SU-DHL-6 (cell line): ENCODE measurements at regions not wholly inside any gene's neighbourhood (a gene's known extent, or its start where the extent isn't known, plus 50 kb on each side); places are given as distances from the start of the nearest gene placed in this dataset.

Experiments used
- H2AFZ ChIP-seq: fragments of 200-600 bp; sonication (generic); 2 replicates; pipeline ENCODE4 v1.6.1; 2014; ENCODE audit warnings: low read depth, mild to moderate bottlenecking, moderate library complexity, mixed read lengths, antibody characterized with exemption, low read length; ENCODE audit not compliant: severe bottlenecking
- H3F3A ChIP-seq: fragments of 200-600 bp; shearing (Covaris generic); 2 replicates; pipeline ENCODE4 v1.6.0; 2016; ENCODE audit warnings: antibody characterized with exemption, mild to moderate bottlenecking; ENCODE audit not compliant: insufficient read depth
- H3K27ac ChIP-seq: fragments of 200-600 bp; sonication (generic); 2 replicates; pipeline ENCODE4 v1.5.1; 2016; ENCODE audit warnings: low read depth, mild to moderate bottlenecking, low read length, moderate library complexity, mixed read lengths
- H3K27me3 ChIP-seq: fragments of 200-600 bp; sonication (generic), shearing (Covaris generic); 2 replicates; pipeline ENCODE4 v1.6.0; 2014; ENCODE audit warnings: mild to moderate bottlenecking, low read length
- H3K36me3 ChIP-seq: fragments of 200-600 bp; sonication (generic); 2 replicates; pipeline ENCODE4 v1.6.1; 2014; ENCODE audit warnings: mild to moderate bottlenecking, low read length, mixed read lengths
- H3K4me2 ChIP-seq: fragments of 300-600, 200-600 bp; shearing (Covaris generic), sonication (generic); 2 replicates; pipeline ENCODE4 v1.6.0; 2014; ENCODE audit warnings: low read length, low read depth, mild to moderate bottlenecking; ENCODE audit not compliant: poor library complexity, severe bottlenecking
- H3K4me3 ChIP-seq: fragments of 200-600 bp; sonication (generic); 2 replicates; pipeline ENCODE4 v1.5.1; 2014; ENCODE audit warnings: antibody characterized with exemption, low read length, mild to moderate bottlenecking, mixed read lengths; ENCODE audit not compliant: insufficient read depth, poor library complexity, severe bottlenecking
- H3K79me2 ChIP-seq: fragments of 200-600 bp; sonication (generic); 2 replicates; pipeline ENCODE4 v1.6.1; 2014; ENCODE audit warnings: mild to moderate bottlenecking, low read length, moderate library complexity; ENCODE audit not compliant: insufficient read depth
- H3K9ac ChIP-seq: fragments of 200-600 bp; sonication (generic); 2 replicates; pipeline ENCODE4 v1.7.0; 2014; ENCODE audit warnings: mild to moderate bottlenecking, low read length
- H3K9me2 ChIP-seq: fragments of 200-600 bp; sonication (generic); replicated peaks from 2 replicates; pipeline ENCODE4 v1.6.1; 2014; ENCODE audit warnings: low read length; ENCODE audit not compliant: insufficient read depth
- H3K9me3 ChIP-seq: fragments of 200-600 bp; sonication (generic); 2 replicates; pipeline ENCODE4 v1.6.1; 2014; ENCODE audit warnings: low read length, mixed read lengths; ENCODE audit not compliant: insufficient read depth
- H4K20me1 ChIP-seq: fragments of 200-600 bp; sonication (generic); 2 replicates; pipeline ENCODE4 v1.6.1; 2014; ENCODE audit warnings: low read depth, mild to moderate bottlenecking, antibody characterized with exemption, low read length, moderate library complexity, mixed read lengths
- CTCF ChIP-seq: fragments of 200-600 bp; sonication (generic); IDR thresholded peaks from one replicate; pipeline ENCODE4 v1.5.1; 2017; ENCODE audit warnings: antibody characterized with exemption, mild to moderate bottlenecking, low read length, moderate library complexity; ENCODE audit not compliant: insufficient read depth, poor library complexity, severe bottlenecking
- EZH2phosphoT487 ChIP-seq: fragments of 200-600 bp; sonication (generic), shearing (Covaris generic); conservative IDR thresholded peaks from 2 replicates; pipeline ENCODE4 v1.6.1; 2018; ENCODE audit warnings: mild to moderate bottlenecking, antibody characterized with exemption, low read length, moderate library complexity, mixed read lengths

DNA sequence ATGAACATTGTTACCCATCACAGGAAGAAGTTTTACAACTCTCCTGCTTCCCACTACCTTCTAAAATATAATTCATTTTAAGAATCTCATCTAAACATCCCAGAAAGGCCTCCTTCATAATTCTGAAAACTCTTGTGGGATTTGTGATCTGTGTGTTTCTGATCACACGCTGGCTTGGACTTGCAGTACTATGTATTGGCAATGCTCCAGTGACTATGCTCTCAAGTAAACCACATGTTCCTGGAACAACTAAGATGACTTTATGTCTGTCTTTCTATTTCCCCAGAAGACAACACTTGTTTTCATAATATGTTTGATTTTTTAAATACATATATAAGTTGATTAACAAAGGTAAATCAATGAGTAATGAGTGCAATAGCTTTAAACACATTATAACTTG lies 376.6 kb upstream of the NETO1 start:
- Histone ChIP-seq H3K27ac (no peak overlapping the region), H3K27me3 (no peaks in the 10 kb centered on the region), H3K79me2 (no peaks in the 10 kb centered on the region), H4K20me1 (no peaks in the 10 kb centered on the region), H2AFZ (no peak overlapping the region), H3K9ac (no peak overlapping the region), H3K9me3 (no peaks in the 10 kb centered on the region), H3K4me2 (no peak overlapping the region), H3F3A (no peaks in the 10 kb centered on the region), H3K4me3 (no peak overlapping the region), H3K9me2 (no peaks in the 10 kb centered on the region; the same call in 1 of the 2 replicates), H3K36me3 (no peaks in the 10 kb centered on the region)
- TF ChIP-seq EZH2phosphoT487: no peak
- TF ChIP-seq CTCF: no peak

- Histone ChIP-seq H3K27ac (no peak overlapping the region), H3K9ac (no peak overlapping the region), H3F3A (no peaks in the 10 kb centered on the region), H3K9me3 (no peaks in the 10 kb centered on the region), H3K9me2 (no peaks in the 10 kb centered on the region), H2AFZ (no peak overlapping the region), H3K4me3 (no peak overlapping the region), H3K36me3 (no peaks in the 10 kb centered on the region), H3K79me2 (no peaks in the 10 kb centered on the region), H3K27me3 (no peaks in the 10 kb centered on the region), H3K4me2 (no peak overlapping the region), H4K20me1 (no peaks in the 10 kb centered on the region)
- no peak for TF ChIP-seq CTCF
- no peak for TF ChIP-seq EZH2phosphoT487
Observed at GRCh38 chr18:73240899-73241298, 373.1 kb upstream of the NETO1 start.

DNA sequence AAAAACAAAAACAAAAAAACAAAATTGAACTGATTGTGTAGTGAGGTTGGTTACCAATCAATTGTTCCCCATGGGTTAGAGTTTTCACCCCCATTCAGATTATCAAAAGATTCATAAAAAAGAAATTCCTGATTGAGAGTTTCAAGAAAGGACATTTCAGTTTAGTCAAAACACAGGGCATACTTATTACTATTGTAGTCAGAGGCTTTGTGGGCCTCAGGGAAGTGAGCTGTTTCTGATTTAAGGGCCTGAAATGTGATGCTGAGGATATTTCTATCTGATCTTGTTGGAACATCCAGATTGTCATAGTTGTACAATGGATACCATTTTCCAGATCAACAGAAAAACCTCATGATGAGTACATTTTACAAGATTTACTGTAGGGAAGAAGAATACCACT lies 368.1 kb upstream of the NETO1 start:
- Histone ChIP-seq H3K27ac (no peak overlapping the region), H3K9me3 (no peaks in the 10 kb centered on the region), H3K27me3 (no peaks in the 10 kb centered on the region), H3K9ac (no peak overlapping the region), H3F3A (no peaks in the 10 kb centered on the region), H4K20me1 (no peaks in the 10 kb centered on the region), H3K79me2 (no peaks in the 10 kb centered on the region), H3K4me3 (no peak overlapping the region), H3K36me3 (no peaks in the 10 kb centered on the region), H3K4me2 (no peak overlapping the region), H3K9me2 (no peaks in the 10 kb centered on the region), H2AFZ (no peak overlapping the region)
- no peak for TF ChIP-seq CTCF
- no peak for TF ChIP-seq EZH2phosphoT487

GRCh38 chr18:73235491-73235890 lies 367.7 kb upstream of the NETO1 start:
- no peak overlapping the region for H3K4me3 ChIP-seq
- H2AFZ ChIP-seq: no peak overlapping the region
- peak overlapping the region; percentile 3 for H3K4me2 ChIP-seq
- no peaks in the 10 kb centered on the region for H3K36me3 ChIP-seq
- H3F3A ChIP-seq: no peaks in the 10 kb centered on the region
- H3K27ac ChIP-seq: no peak overlapping the region
- no peaks in the 10 kb centered on the region for H4K20me1 ChIP-seq
- H3K9me2 ChIP-seq: no peaks in the 10 kb centered on the region
- H3K9ac ChIP-seq: no peak overlapping the region
- H3K79me2 ChIP-seq: no peaks in the 10 kb centered on the region
- H3K9me3 ChIP-seq: no peaks in the 10 kb centered on the region
- no peaks in the 10 kb centered on the region for H3K27me3 ChIP-seq
- TF ChIP-seq EZH2phosphoT487 (no peak), CTCF (no peak)
